ENCODE measurements at regions not wholly inside any gene's neighbourhood (a gene's known extent, or its start where the extent isn't known, plus 50 kb on each side); places are given as distances from the start of the nearest gene placed in this dataset.

GRCh38 chr4:4689694-4690440 lies 148.0 kb upstream of the STX18 start:
- peaks cover 6% of the 10 kb centered on the region for H3K27me3 ChIP-seq (ENCODE audit: insufficient read depth, low read length)
- H3K27ac ChIP-seq (ENCODE audit: low read length) = no peak overlapping the region
- H3K36me3 ChIP-seq (ENCODE audit: insufficient read depth, low read depth, low read length) = no peaks in the 10 kb centered on the region
- H3K4me1 ChIP-seq (ENCODE audit: insufficient read depth, low read length) = peaks cover 18% of the 10 kb centered on the region; the same call in 1 of the 2 replicates
- H3K9me3 ChIP-seq (ENCODE audit: insufficient read depth, low read depth, low read length) = no peaks in the 10 kb centered on the region
- H3K4me3 ChIP-seq (ENCODE audit: low read length) = no peak overlapping the region
- H3K9ac ChIP-seq (ENCODE audit: low read depth, low read length) = no peak overlapping the region

- no peaks in the 10 kb centered on the region for H3K27me3 ChIP-seq (ENCODE audit: insufficient read depth, low read length)
- no peak overlapping the region for H3K27ac ChIP-seq (ENCODE audit: low read length)
- no peak overlapping the region for H3K4me3 ChIP-seq (ENCODE audit: low read length)
Measured at GRCh38 chr4:4687935-4688727, 146.3 kb upstream of the STX18 start.

GRCh38 chr4:4687100-4687499 lies 145.3 kb upstream of the STX18 start:
- Histone ChIP-seq H3K27me3 (ENCODE audit: insufficient read depth, low read length) (no peaks in the 10 kb centered on the region), H3K4me3 (ENCODE audit: low read length) (no peak overlapping the region), H3K36me3 (ENCODE audit: insufficient read depth, low read depth, low read length) (no peaks in the 10 kb centered on the region), H3K9ac (ENCODE audit: low read depth, low read length) (no peak overlapping the region), H3K27ac (ENCODE audit: low read length) (no peak overlapping the region), H3K9me3 (ENCODE audit: insufficient read depth, low read depth, low read length) (no peaks in the 10 kb centered on the region), H3K4me1 (ENCODE audit: insufficient read depth, low read length) (peaks cover 4% of the 10 kb centered on the region; the same call in 1 of the 2 replicates)

More at GRCh38 chr4:4687935-4688727, 146.3 kb upstream of the STX18 start:
- Histone ChIP-seq H3K9me3 (ENCODE audit: insufficient read depth, low read depth, low read length) (no peaks in the 10 kb centered on the region), H3K36me3 (ENCODE audit: insufficient read depth, low read depth, low read length) (no peaks in the 10 kb centered on the region), H3K9ac (ENCODE audit: low read depth, low read length) (no peak overlapping the region), H3K4me1 (ENCODE audit: insufficient read depth, low read length) (peaks cover 4% of the 10 kb centered on the region; the same call in 1 of the 2 replicates)

- H3K4me3 ChIP-seq (ENCODE audit: low read length) = no peak overlapping the region
- H3K9me3 ChIP-seq (ENCODE audit: insufficient read depth, low read depth, low read length) = no peaks in the 10 kb centered on the region
- H3K4me1 ChIP-seq (ENCODE audit: insufficient read depth, low read length) = peaks cover 4% of the 10 kb centered on the region; the same call in 1 of the 2 replicates
- H3K27ac ChIP-seq (ENCODE audit: low read length) = no peak overlapping the region
- H3K27me3 ChIP-seq (ENCODE audit: insufficient read depth, low read length) = no peaks in the 10 kb centered on the region
- no peaks in the 10 kb centered on the region for H3K36me3 ChIP-seq (ENCODE audit: insufficient read depth, low read depth, low read length)
- no peak overlapping the region for H3K9ac ChIP-seq (ENCODE audit: low read depth, low read length)
Measured at GRCh38 chr4:4685810-4686795, 144.3 kb upstream of the STX18 start.

GRCh38 chr4:4681653-4682052 lies 139.8 kb upstream of the STX18 start:
- H3K4me1 ChIP-seq (ENCODE audit: insufficient read depth, low read length) = peaks cover 14% of the 10 kb centered on the region; the same call in 1 of the 2 replicates

GRCh38 chr4:4680758-4681157 lies 138.9 kb upstream of the STX18 start:
- Histone ChIP-seq H3K9me3 (ENCODE audit: insufficient read depth, low read depth, low read length) (no peaks in the 10 kb centered on the region), H3K27me3 (ENCODE audit: insufficient read depth, low read length) (peaks cover 27% of the 10 kb centered on the region), H3K27ac (ENCODE audit: low read length) (no peak overlapping the region)

More at GRCh38 chr4:4681653-4682052, 139.8 kb upstream of the STX18 start:
- Histone ChIP-seq H3K27ac (ENCODE audit: low read length) (no peak overlapping the region), H3K36me3 (ENCODE audit: insufficient read depth, low read depth, low read length) (no peaks in the 10 kb centered on the region), H3K9ac (ENCODE audit: low read depth, low read length) (no peak overlapping the region), H3K27me3 (ENCODE audit: insufficient read depth, low read length) (peaks cover 20% of the 10 kb centered on the region), H3K4me3 (ENCODE audit: low read length) (no peak overlapping the region), H3K9me3 (ENCODE audit: insufficient read depth, low read depth, low read length) (no peaks in the 10 kb centered on the region)

GRCh38 chr4:4680243-4680642 lies 138.4 kb upstream of the STX18 start:
- Histone ChIP-seq H3K4me1 (ENCODE audit: insufficient read depth, low read length) (peaks cover 12% of the 10 kb centered on the region; the same call in 1 of the 2 replicates), H3K9ac (ENCODE audit: low read depth, low read length) (no peak overlapping the region), H3K4me3 (ENCODE audit: low read length) (no peak overlapping the region), H3K36me3 (ENCODE audit: insufficient read depth, low read depth, low read length) (no peaks in the 10 kb centered on the region), H3K27me3 (ENCODE audit: insufficient read depth, low read length) (peaks cover 27% of the 10 kb centered on the region), H3K9me3 (ENCODE audit: insufficient read depth, low read depth, low read length) (no peaks in the 10 kb centered on the region), H3K27ac (ENCODE audit: low read length) (no peak overlapping the region)

More at GRCh38 chr4:4680758-4681157, 138.9 kb upstream of the STX18 start:
- H3K4me1 ChIP-seq (ENCODE audit: insufficient read depth, low read length) = peaks cover 14% of the 10 kb centered on the region; the same call in 1 of the 2 replicates
- H3K4me3 ChIP-seq (ENCODE audit: low read length) = no peak overlapping the region
- no peak overlapping the region for H3K9ac ChIP-seq (ENCODE audit: low read depth, low read length)
- H3K36me3 ChIP-seq (ENCODE audit: insufficient read depth, low read depth, low read length) = no peaks in the 10 kb centered on the region

GRCh38 chr4:4677556-4678522 lies 136.0 kb upstream of the STX18 start:
- no peak overlapping the region for H3K27ac ChIP-seq (ENCODE audit: low read length)
- no peaks in the 10 kb centered on the region for H3K9me3 ChIP-seq (ENCODE audit: insufficient read depth, low read depth, low read length)
- H3K36me3 ChIP-seq (ENCODE audit: insufficient read depth, low read depth, low read length) = no peaks in the 10 kb centered on the region
- H3K27me3 ChIP-seq (ENCODE audit: insufficient read depth, low read length) = peaks cover 27% of the 10 kb centered on the region
- H3K4me3 ChIP-seq (ENCODE audit: low read length) = peak overlapping the region; percentile 34
- no peak overlapping the region for H3K9ac ChIP-seq (ENCODE audit: low read depth, low read length)
- peaks cover 10% of the 10 kb centered on the region; the same call in 1 of the 2 replicates for H3K4me1 ChIP-seq (ENCODE audit: insufficient read depth, low read length)

GRCh38 chr4:4675641-4676040 lies 133.8 kb upstream of the STX18 start:
- H3K36me3 ChIP-seq (ENCODE audit: insufficient read depth, low read depth, low read length) = no peaks in the 10 kb centered on the region
- H3K4me3 ChIP-seq (ENCODE audit: low read length) = no peak overlapping the region
- H3K4me1 ChIP-seq (ENCODE audit: insufficient read depth, low read length) = peaks cover 14% of the 10 kb centered on the region; the same call in 1 of the 2 replicates
- peaks cover 34% of the 10 kb centered on the region for H3K27me3 ChIP-seq (ENCODE audit: insufficient read depth, low read length)
- H3K27ac ChIP-seq (ENCODE audit: low read length) = no peak overlapping the region
- H3K9ac ChIP-seq (ENCODE audit: low read depth, low read length) = no peak overlapping the region
- no peaks in the 10 kb centered on the region for H3K9me3 ChIP-seq (ENCODE audit: insufficient read depth, low read depth, low read length)

GRCh38 chr4:4675051-4675581 lies 133.3 kb upstream of the STX18 start:
- Histone ChIP-seq H3K27me3 (ENCODE audit: insufficient read depth, low read length) (peaks cover 34% of the 10 kb centered on the region), H3K4me1 (ENCODE audit: insufficient read depth, low read length) (peaks cover 14% of the 10 kb centered on the region; the same call in 1 of the 2 replicates), H3K4me3 (ENCODE audit: low read length) (no peak overlapping the region), H3K27ac (ENCODE audit: low read length) (no peak overlapping the region), H3K9me3 (ENCODE audit: insufficient read depth, low read depth, low read length) (no peaks in the 10 kb centered on the region), H3K9ac (ENCODE audit: low read depth, low read length) (no peak overlapping the region), H3K36me3 (ENCODE audit: insufficient read depth, low read depth, low read length) (no peaks in the 10 kb centered on the region)
